ENCODE measurements at regions not wholly inside any gene's neighbourhood (a gene's known extent, or its start where the extent isn't known, plus 50 kb on each side); places are given as distances from the start of the nearest gene placed in this dataset.

DNA sequence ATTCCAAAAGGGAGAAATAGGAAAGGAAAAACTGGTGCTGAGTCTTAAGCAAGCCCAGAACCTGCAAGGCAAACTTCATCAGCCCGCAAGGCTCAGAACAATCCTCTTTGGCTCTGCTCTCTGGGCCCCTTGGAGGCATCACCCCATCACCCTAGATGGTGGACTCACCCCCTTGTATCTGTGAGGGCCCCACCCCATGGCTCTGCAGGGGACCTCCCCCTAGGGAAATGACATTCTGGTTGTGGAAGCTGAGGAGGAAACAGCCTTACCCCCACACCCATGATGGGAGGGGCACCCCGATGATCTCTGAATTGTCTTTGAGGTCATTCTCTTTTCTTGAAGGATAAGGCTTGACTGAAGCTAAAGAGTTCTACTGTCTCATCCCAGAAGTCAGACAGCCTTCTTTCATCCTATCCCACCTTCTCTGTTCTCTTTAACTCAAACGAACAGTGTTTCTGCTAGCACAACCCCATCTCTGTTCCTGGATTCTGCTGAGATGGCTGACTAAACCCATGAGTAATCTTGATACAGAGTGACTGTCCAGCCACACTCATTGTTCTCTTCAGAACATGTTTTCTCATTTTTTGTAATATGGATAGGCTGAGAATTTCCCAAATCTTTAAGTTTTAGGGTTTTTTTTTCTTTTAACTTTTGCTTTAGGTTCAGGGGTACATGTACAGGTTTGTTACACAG is 492.1 kb upstream of the MYT1L start:
- DNase-seq, result no peak

GRCh38 chr2:2822143-2822542 is 491.1 kb upstream of the MYT1L start:
- no peak for DNase-seq

DNA sequence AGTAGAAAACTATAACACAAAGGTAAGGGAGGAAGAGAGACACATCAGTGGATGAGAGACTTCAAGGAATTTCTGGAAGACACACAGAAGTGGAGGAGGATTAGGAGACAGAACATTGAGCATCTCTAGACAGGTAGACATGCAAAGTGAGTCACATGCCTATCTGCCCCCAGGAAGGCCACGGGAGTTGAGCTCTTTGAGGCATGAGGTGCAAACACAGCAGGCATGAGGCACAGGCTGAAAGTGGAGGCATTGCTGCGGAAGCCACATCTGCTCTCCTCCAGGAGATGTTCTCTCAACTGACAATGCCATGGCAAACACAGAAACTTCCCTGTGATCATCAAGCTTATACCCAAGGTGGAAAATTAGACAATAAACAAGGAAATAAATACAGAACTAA is 481.6 kb upstream of the MYT1L start:
- no peak for DNase-seq

DNA sequence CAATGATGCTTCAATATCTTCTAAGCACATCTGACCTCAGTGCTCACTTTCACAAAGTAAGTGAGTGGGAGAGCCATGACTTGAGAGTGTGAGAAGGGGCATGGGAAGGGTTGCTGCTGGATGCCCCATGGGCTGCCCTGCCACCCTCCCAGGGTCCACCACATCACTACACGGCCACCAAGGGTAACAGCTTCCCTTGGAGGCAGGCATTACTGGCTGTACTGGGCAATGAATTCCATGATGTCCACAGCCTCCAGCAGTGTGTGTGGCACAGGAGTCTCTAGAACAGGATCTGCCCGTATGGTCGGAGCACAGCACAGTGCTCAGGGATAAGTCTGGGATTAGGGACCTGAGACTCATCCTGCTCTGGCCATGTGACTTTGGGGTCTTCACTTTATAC is 481.0 kb upstream of the MYT1L start:
- DNase-seq, result no peak

DNA sequence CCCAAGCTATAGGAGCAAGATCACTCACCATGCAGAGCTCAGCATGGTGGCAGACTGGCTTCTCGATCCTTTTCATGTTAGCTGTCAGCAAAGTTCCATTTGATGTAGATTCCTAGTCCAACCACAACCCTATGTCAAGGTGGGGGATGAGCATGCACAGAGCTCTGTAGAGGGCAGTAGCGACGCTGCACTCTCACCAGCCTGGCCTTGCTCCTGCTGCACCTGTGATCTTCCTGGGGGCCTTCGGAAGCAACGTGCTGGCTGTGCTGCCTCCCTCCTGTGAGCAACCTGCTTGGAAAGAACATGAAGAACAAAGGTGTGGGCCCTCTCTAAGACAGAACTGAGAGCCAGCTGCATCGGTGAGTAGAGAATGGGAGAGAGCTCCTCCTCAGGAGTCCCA is 479.4 kb upstream of the MYT1L start:
- no peak for DNase-seq

DNA sequence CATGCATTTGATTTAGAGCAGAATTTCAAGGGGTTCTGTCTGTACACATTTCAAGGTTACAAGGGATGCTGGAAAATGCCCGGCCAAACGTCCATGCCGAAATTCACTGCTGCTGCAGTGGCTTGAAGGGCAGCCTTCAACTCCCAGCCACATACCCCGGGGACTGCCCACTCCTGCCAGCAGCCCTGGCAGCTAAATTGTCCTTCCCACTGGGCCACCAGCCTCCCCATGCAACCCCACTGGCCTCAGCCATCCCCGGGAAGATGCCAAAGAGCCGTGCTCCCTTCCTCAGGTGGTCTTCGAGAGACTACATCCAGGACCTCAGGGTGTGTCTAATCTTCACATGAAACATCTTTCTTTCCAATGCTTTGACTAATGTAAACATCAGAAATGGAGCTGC is 478.7 kb upstream of the MYT1L start:
- DNase-seq, result no peak

DNA sequence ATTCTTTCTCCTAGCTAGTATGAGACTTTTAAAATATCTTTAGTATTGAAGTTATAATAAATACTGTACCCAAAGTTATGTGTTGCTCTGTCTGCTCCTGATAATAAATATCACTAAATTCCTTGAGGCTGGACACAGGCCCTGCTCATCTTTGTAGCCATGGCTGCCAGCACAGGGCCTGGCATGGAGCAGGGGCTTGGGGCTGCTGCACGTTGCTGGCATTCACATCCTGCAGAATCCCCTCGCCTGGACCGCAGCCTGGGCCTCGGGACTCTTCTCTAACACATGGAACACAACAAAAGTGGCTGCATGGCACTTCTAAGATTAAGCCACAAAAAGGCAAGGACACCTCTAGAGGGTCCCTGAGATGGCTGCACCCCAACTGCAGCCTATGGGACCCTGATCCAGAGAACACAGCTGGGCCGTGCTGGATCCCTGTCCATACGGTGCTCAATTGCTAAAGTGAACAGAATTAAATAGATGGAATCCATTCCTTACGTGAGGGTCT is 477.5 kb upstream of the MYT1L start:
- DNase-seq, result no peak

- no peak for DNase-seq
Observed at GRCh38 chr2:2806711-2807110, 475.6 kb upstream of the MYT1L start.

DNA sequence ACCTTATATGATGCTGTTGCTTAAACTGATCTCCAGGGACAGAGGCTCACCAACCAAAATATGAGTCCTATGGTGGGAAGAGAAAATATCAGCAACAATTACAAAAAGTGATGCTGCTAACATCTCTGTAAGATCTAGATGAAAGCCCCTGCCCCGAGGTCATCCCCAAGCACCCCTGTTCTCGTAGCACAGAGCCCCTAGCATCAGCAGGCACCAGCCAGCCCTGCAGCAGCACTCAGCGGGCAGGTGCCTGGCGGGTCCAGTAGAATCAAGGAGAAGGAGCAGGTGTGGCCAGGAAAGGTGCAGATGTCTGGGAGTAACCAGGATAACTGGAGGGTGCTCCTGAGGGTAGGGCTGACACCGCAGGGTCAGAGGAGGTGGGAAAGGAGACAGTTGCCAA is 474.2 kb upstream of the MYT1L start:
- DNase-seq, result no peak

DNA sequence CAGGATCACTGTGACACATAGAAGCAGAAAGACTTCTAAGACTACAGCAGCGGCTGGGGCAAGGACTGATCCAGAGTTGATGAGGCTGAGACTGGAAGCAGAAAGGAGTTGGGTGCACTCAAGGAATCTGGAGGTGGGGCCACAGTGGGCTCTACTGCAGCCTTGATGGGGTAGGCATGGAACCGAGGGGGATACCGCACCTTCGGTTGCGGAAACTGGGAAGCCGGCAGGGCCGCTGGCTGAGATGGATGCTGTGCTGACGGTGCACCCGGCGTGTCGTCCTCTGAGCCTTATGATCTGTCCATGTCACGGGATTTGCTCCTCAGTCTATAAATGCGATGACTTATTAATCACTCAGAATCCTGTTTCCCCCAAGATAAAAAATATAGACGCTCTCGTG is 473.5 kb upstream of the MYT1L start:
- DNase-seq, result no peak

GRCh38 chr2:2801458-2801857 is 470.4 kb upstream of the MYT1L start:
- no peak for DNase-seq

GRCh38 chr2:2800697-2801096 is 469.6 kb upstream of the MYT1L start:
- DNase-seq, result no peak

GRCh38 chr2:2800001-2800400 is 468.9 kb upstream of the MYT1L start:
- DNase-seq, result no peak

DNA sequence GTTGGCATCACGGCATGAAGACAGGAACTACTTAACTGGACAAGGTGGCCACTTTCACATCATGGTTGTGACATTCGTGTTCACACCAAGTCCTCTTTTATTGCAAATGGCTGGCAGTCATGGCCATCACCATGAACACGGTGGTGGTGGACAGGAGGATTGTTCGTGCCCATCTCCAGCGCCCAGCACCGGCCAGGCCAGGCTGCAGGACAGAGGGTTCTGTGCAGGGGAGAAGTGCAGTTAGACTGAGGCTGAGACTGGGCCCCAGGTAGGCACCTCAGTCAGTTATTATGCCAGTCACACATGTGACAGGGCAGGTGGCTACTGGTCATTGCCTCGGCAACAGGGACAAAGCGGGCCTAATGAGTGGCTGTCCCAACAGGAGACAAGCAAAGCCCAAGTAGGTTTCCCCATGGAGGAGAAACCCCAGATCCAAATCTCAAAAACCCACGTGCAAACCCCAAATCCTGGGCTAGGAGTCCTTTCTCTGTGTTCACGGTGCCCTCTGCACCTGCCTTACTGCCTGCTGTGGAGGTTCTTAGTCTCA is 468.1 kb upstream of the MYT1L start:
- DNase-seq, result no peak

DNA sequence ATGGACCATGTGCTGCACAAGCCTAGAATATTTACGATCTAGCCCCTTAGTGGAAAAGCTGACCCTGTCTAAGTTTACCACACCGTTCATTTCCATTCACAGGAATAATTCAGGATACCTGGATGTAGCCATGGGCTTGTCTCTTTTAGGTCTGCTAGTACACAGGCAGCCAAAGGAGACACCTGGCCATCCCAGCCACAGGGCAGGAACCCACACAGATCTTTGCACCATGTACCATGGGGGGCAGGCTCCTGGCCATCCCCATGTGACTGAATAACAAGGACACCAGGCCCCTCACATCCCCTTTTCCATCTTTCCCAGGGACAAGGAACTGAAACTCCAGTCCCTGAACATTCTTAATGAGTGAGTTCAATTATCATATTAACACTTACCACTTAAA is 467.3 kb upstream of the MYT1L start:
- DNase-seq, result no peak

DNA sequence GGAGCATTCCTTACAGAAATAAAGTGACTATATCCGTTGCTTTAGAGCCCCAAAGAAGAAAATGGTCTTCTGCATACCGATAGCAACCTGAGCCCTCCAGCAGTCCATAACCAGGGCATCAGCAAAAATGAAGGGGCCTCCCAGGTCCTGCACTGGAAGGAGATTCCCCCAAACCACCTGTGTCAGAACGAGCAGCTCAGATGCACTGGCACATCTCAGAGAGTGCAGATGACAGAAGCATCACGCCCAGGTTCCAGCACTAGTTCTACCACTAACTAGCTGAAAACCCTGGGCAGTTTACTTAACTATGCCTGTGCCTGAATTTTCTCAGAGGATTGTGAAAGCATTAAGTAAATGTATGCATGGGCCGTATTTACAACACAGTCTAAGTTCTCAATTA is 466.7 kb upstream of the MYT1L start:
- no peak for DNase-seq

- DNase-seq, result no peak
Observed at GRCh38 chr2:2796207-2796606, 465.1 kb upstream of the MYT1L start.

- no peak for DNase-seq
Observed at GRCh38 chr2:2795438-2796091, 464.5 kb upstream of the MYT1L start.

DNA sequence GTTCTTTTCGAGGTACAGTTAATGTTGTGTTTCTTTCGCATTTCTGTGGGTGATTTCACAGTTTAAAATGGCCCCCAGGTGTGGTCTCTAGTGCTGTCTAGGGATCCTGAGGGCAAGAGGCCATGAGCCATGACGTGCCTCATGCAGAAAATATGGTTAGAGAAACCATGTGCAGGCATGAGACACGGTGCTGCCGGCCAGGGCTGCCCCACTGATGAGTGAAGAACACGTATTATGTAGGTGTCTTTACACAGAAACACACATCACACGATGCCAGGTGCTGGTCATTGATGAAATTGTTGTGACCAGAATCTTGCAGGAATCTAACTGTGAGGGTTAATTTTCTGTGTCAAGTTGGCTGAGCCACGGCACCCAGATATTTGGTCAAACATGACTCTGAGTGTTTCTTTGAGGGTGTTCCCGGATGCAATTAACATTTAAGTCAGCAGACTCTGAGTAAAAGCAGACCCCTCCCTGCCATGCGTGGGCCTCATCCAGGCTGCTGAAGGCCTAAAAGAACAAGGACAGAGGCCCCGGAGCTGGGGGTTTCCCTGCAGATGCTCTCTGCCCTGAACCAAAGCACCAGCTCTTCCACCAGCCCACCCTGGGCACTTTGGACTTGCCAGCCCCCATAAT is 463.0 kb upstream of the MYT1L start:
- no peak for DNase-seq

GRCh38 chr2:2793514-2793913 is 462.4 kb upstream of the MYT1L start:
- no peak for DNase-seq

GRCh38 chr2:2791606-2792005 is 460.5 kb upstream of the MYT1L start:
- DNase-seq, result no peak

GRCh38 chr2:2791031-2791430 is 460.0 kb upstream of the MYT1L start:
- DNase-seq, result no peak

GRCh38 chr2:2788076-2788475 is 457.0 kb upstream of the MYT1L start:
- DNase-seq, result no peak

DNA sequence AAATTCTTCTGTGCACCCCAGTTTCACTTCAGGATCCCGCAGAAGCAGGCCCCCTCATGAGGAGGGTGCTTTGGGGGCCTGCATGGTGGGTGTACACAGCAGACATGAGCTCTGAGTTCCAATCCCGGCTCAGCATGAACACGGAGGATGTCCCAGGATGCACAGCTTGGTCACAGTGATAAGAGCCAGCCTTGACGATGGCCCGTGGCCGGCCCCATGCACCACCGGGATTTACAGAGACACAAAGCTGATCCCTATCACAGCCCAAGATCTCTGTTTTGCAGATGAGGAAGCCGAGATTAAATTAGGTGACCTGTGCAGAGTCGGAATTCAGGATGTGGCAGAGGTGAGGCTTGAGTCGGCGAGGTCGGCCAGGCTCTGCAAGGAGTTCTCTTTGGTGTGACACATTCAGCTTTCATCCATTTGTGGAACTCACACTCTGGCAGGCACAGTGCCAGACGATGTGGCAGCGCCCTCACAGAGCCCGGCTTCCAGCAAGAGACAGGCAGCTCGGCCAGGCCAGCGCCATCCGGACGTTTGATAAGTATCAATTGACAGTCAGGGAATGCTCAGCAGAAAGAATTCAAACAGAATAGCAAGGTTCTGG is 456.3 kb upstream of the MYT1L start:
- DNase-seq, result no peak

Data from stimulated activated CD4-positive, alpha-beta T cell treated with anti-CD3 and anti-CD28 coated beads, Interleukin-12 subunit alpha, Interleukin-12 subunit beta, amount 100 ng/mL, for 4 hours (primary cell).